ENCODE measurements at regions not wholly inside any gene's neighbourhood (a gene's known extent, or its start where the extent isn't known, plus 50 kb on each side); places are given as distances from the start of the nearest gene placed in this dataset.

DNA sequence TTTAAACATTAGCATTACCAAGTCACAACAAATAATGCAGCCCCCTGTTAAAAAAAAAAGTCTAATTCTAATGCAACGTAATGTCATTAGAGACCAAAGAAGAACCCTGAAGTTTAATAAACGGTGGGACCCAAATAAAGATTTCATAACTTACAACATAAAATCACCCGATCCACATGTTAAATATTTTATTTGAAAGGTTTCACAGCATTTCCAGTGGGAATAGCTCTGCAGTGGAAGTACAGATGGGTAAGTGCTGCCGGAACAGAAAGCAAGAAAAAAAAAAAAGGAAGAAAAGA lies 320.6 kb upstream of the ZMIZ1 start:
- intact Hi-C loops (cut with micrococcal nuclease), result no loop called here
- Histone ChIP-seq H3K27me3 (ENCODE audit: insufficient read depth, low read length) (peaks cover 6% of the 10 kb centered on the region), H3K27ac (ENCODE audit: low read depth, low read length) (no peak overlapping the region), H2AFZ (ENCODE audit: low read depth, low read length, poor library complexity, severe bottlenecking) (no peak overlapping the region), H3K4me1 (ENCODE audit: control insufficient read depth in 1 of 2, insufficient read depth in 2 of 2, low read length in 2 of 2) (no peaks in the 10 kb centered on the region), H3K9ac (ENCODE audit: low read length) (no peak overlapping the region), H3K79me2 (ENCODE audit: insufficient read depth, low read length) (no peaks in the 10 kb centered on the region), H3K9me3 (ENCODE audit: control insufficient read depth in 1 of 2, insufficient read depth in 1 of 2, low read depth in 1 of 2, low read length in 2 of 2) (no peaks in the 10 kb centered on the region), H3K9me2 (ENCODE audit: insufficient read depth) (no peaks in the 10 kb centered on the region), H3K4me3 (replicated peaks in 1 of 2; ENCODE audit: low read depth in 1 of 2, low read length in 2 of 2) (no peak overlapping the region), H3K36me3 (ENCODE audit: control insufficient read depth in 1 of 2, insufficient read depth in 2 of 2, low read length in 2 of 2) (no peaks in the 10 kb centered on the region), H4K20me1 (ENCODE audit: insufficient read depth) (no peaks in the 10 kb centered on the region; the same call in 1 of the 2 replicates), H3K4me2 (ENCODE audit: low read length) (no peak overlapping the region)
- no peak for DNase-seq (ENCODE audit: low read depth, low spot score)
- RAD21 ChIA-PET (ENCODE audit: low non-redundant PET in 1 of 2, low total read pairs in 2 of 2, uncharacterized antibody in 2 of 2, unreplicated experiment in 2 of 2), result no interaction called here
- no TSS peak for BruUV-seq (replicated peaks)
- TF ChIP-seq POLR2A (IDR thresholded peaks at IDR 0.05; ENCODE audit: borderline replicate concordance, extremely low read depth, insufficient read depth, insufficient read length) (no peak), CTCF (IDR thresholded peaks at IDR 0.05 in 2 of 3, conservative IDR thresholded peaks at IDR 0.05 in 1 of 3; ENCODE audit: borderline replicate concordance in 1 of 3, insufficient read depth in 1 of 3, low read depth in 2 of 3, low read length in 2 of 3) (no peak), FOSL1 (IDR thresholded peaks at IDR 0.05; ENCODE audit: low read depth) (no peak), CEBPB (IDR thresholded peaks at IDR 0.05; ENCODE audit: low read depth) (no peak), ZFX (IDR thresholded peaks at IDR 0.05) (no peak), ELF1 (IDR thresholded peaks at IDR 0.05; ENCODE audit: borderline replicate concordance, low read depth) (no peak), CBX3 (IDR thresholded peaks at IDR 0.05; ENCODE audit: low read depth) (no peak), EZH2 (IDR thresholded peaks at IDR 0.05) (no peak), POLR2AphosphoS5 (IDR thresholded peaks at IDR 0.05; ENCODE audit: low read depth, low read length) (no peak), EZH2phosphoT487 (IDR thresholded peaks at IDR 0.05; ENCODE audit: borderline replicate concordance) (no peak), SIN3A (IDR thresholded peaks at IDR 0.05; ENCODE audit: low read depth) (no peak), SP1 (IDR thresholded peaks at IDR 0.05; ENCODE audit: low read depth) (no peak), YY1 (IDR thresholded peaks at IDR 0.05; ENCODE audit: extremely low read depth, insufficient replicate concordance, low read depth, low read length) (no peak), EGR1 (IDR thresholded peaks at IDR 0.05; ENCODE audit: low read depth) (no peak), ZNF274 (IDR thresholded peaks at IDR 0.05; ENCODE audit: low read depth, low read length) (no peak), REST (IDR thresholded peaks at IDR 0.05; ENCODE audit: low read depth) (no peak), RAD21 (IDR thresholded peaks at IDR 0.05; ENCODE audit: low read depth) (no peak)
- TF ChIP-seq, protein P1, sequence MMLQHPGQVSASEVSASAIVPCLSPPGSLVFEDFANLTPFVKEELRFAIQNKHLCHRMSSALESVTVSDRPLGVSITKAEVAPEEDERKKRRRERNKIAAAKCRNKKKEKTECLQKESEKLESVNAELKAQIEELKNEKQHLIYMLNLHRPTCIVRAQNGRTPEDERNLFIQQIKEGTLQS (IDR thresholded peaks at IDR 0.05), result no peak
- CTCF ChIA-PET, result interaction anchor here (1.0 kb wide), 1 partner anchor 11 kb away, joined by 3 read pairs; no protein-coding TSS in a partner anchor
- ATAC-seq, result no peak
- POLR2A ChIA-PET, result no interaction called here

Measured in HCT116 (cell line).